NT2/D1 (cell line): ENCODE measurements at regions not wholly inside any gene's neighbourhood (a gene's known extent, or its start where the extent isn't known, plus 50 kb on each side); places are given as distances from the start of the nearest gene placed in this dataset.

Experiments used
- SUZ12 ChIP-seq: IDR thresholded peaks from 2 replicates; pipeline ENCODE4 v1.6.1; 2011; ENCODE audit not compliant: insufficient read length, insufficient read depth; ENCODE audit errors: extremely low read depth
- YY1 ChIP-seq: IDR thresholded peaks from 2 replicates; pipeline ENCODE4 v1.6.1; 2011; ENCODE audit not compliant: insufficient read length, insufficient read depth
- ZNF274 ChIP-seq: IDR thresholded peaks from 2 replicates; pipeline ENCODE4 v1.6.1; 2011; ENCODE audit warnings: mild to moderate bottlenecking, low read depth, low read length

GRCh38 chr1:87572891-87573290, 244.2 kb downstream of the LMO4 start:
- no peak for TF ChIP-seq YY1
- TF ChIP-seq ZNF274: no peak
- TF ChIP-seq SUZ12: no peak
